ENCODE measurements at regions not wholly inside any gene's neighbourhood (a gene's known extent, or its start where the extent isn't known, plus 50 kb on each side); places are given as distances from the start of the nearest gene placed in this dataset.

DNA sequence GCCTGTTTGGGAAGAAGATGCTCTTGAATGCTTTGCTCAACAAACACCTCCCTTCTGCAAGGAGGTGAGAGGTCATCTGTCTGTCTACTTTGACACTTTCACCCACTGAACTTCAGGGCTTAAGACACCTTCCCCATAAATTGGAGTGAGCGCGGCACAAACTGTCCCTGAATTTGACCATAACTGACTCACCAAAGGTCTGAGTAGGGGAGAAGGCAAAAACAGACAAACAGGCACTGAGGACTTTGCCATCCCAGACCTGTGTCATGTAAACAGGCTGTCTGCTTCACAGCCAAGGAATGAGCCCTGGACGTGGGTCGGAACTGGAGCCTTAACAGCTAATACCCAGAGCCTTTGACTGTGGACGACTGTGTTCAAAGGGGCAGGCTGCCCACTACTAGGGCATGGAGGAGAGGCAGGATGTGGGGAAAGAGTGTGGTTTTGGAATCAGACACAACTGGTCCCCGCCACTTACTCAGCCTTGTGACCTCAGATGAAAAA, 320.9 kb upstream of the KLF4 start:
- no peaks in the 10 kb centered on the region for H3K36me3 Mint-ChIP-seq (ENCODE audit: low read depth)
- ATAC-seq, result no peak
- 0 out of 2 replicates have a peak overlapping the region, but pooled peaks have one; percentile 14 for H2AFZ ChIP-seq
- H3K4me2 ChIP-seq, result no peak overlapping the region
- no peak overlapping the region for H3K27ac ChIP-seq (ENCODE audit: low read depth)
- DNase-seq (ENCODE audit: low spot score), result no peak
- no peak overlapping the region for H3K4me3 ChIP-seq
- no peak overlapping the region for H3K27ac Mint-ChIP-seq
- H3F3A ChIP-seq (replicated peaks; ENCODE audit: low read depth), result no peaks in the 10 kb centered on the region
- H3K27me3 Mint-ChIP-seq (ENCODE audit: insufficient read depth, low read depth, poor library complexity), result no peaks in the 10 kb centered on the region
- no peaks in the 10 kb centered on the region for H3K79me2 ChIP-seq (replicated peaks; ENCODE audit: insufficient read depth)
- no peaks in the 10 kb centered on the region for H3K4me1 ChIP-seq (ENCODE audit: insufficient read depth)
- no peaks in the 10 kb centered on the region for H3K4me1 Mint-ChIP-seq
- no peaks in the 10 kb centered on the region for H3K9me3 Mint-ChIP-seq
- no peaks in the 10 kb centered on the region for H3K27me3 ChIP-seq (ENCODE audit: insufficient read depth)
- H3K36me3 ChIP-seq (ENCODE audit: insufficient read depth), result no peaks in the 10 kb centered on the region
- H3K4me3 Mint-ChIP-seq, result no peak overlapping the region
- H3K9me2 ChIP-seq (ENCODE audit: insufficient read depth), result peaks cover 11% of the 10 kb centered on the region; the same call in 1 of the 2 replicates
- TF ChIP-seq ETS1 (IDR thresholded peaks at IDR 0.05) (no peak), ZNF331 (CRISPR knock-in tag; IDR thresholded peaks at IDR 0.05; ENCODE audit: low read depth) (no peak), EZH2phosphoT487 (IDR thresholded peaks at IDR 0.05; ENCODE audit: unreplicated experiment) (no peak), CREB1 (CRISPR knock-in tag; IDR thresholded peaks at IDR 0.05; ENCODE audit: low read depth) (no peak), EZH2 (IDR thresholded peaks at IDR 0.05; ENCODE audit: low read depth, unreplicated experiment) (no peak), NANOG (IDR thresholded peaks at IDR 0.05; ENCODE audit: borderline replicate concordance) (no peak), POLR2AphosphoS5 (IDR thresholded peaks at IDR 0.05; ENCODE audit: low read depth) (no peak), STAT1 (IDR thresholded peaks at IDR 0.05; ENCODE audit: unreplicated experiment) (no peak)
- TF ChIP-seq, protein P1, sequence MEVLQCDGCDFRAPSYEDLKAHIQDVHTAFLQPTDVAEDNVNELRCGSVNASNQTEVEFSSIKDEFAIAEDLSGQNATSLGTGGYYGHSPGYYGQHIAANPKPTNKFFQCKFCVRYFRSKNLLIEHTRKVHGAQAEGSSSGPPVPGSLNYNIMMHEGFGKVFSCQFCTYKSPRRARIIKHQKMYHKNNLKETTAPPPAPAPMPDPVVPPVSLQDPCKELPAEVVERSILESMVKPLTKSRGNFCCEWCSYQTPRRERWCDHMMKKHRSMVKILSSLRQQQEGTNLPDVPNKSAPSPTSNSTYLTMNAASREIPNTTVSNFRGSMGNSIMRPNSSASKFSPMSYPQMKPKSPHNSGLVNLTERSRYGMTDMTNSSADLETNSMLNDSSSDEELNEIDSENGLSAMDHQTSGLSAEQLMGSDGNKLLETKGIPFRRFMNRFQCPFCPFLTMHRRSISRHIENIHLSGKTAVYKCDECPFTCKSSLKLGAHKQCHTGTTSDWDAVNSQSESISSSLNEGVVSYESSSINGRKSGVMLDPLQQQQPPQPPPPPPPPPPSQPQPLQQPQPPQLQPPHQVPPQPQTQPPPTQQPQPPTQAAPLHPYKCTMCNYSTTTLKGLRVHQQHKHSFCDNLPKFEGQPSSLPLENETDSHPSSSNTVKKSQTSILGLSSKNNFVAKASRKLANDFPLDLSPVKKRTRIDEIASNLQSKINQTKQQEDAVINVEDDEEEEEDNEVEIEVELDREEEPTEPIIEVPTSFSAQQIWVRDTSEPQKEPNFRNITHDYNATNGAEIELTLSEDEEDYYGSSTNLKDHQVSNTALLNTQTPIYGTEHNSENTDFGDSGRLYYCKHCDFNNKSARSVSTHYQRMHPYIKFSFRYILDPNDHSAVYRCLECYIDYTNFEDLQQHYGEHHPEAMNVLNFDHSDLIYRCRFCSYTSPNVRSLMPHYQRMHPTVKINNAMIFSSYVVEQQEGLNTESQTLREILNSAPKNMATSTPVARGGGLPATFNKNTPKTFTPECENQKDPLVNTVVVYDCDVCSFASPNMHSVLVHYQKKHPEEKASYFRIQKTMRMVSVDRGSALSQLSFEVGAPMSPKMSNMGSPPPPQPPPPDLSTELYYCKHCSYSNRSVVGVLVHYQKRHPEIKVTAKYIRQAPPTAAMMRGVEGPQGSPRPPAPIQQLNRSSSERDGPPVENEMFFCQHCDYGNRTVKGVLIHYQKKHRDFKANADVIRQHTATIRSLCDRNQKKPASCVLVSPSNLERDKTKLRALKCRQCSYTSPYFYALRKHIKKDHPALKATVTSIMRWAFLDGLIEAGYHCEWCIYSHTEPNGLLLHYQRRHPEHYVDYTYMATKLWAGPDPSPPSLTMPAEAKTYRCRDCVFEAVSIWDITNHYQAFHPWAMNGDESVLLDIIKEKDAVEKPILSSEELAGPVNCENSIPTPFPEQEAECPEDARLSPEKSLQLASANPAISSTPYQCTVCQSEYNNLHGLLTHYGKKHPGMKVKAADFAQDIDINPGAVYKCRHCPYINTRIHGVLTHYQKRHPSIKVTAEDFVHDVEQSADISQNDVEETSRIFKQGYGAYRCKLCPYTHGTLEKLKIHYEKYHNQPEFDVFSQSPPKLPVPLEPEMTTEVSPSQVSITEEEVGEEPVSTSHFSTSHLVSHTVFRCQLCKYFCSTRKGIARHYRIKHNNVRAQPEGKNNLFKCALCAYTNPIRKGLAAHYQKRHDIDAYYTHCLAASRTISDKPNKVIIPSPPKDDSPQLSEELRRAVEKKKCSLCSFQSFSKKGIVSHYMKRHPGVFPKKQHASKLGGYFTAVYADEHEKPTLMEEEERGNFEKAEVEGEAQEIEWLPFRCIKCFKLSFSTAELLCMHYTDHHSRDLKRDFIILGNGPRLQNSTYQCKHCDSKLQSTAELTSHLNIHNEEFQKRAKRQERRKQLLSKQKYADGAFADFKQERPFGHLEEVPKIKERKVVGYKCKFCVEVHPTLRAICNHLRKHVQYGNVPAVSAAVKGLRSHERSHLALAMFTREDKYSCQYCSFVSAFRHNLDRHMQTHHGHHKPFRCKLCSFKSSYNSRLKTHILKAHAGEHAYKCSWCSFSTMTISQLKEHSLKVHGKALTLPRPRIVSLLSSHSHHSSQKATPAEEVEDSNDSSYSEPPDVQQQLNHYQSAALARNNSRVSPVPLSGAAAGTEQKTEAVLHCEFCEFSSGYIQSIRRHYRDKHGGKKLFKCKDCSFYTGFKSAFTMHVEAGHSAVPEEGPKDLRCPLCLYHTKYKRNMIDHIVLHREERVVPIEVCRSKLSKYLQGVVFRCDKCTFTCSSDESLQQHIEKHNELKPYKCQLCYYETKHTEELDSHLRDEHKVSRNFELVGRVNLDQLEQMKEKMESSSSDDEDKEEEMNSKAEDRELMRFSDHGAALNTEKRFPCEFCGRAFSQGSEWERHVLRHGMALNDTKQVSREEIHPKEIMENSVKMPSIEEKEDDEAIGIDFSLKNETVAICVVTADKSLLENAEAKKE (CRISPR knock-in tag; IDR thresholded peaks at IDR 0.05), result no peak
- TF ChIP-seq, protein P2, sequence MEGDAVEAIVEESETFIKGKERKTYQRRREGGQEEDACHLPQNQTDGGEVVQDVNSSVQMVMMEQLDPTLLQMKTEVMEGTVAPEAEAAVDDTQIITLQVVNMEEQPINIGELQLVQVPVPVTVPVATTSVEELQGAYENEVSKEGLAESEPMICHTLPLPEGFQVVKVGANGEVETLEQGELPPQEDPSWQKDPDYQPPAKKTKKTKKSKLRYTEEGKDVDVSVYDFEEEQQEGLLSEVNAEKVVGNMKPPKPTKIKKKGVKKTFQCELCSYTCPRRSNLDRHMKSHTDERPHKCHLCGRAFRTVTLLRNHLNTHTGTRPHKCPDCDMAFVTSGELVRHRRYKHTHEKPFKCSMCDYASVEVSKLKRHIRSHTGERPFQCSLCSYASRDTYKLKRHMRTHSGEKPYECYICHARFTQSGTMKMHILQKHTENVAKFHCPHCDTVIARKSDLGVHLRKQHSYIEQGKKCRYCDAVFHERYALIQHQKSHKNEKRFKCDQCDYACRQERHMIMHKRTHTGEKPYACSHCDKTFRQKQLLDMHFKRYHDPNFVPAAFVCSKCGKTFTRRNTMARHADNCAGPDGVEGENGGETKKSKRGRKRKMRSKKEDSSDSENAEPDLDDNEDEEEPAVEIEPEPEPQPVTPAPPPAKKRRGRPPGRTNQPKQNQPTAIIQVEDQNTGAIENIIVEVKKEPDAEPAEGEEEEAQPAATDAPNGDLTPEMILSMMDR (conservative IDR thresholded peaks at IDR 0.05; ENCODE audit: low read depth in 2 of 2), result no peak
- H4K20me1 ChIP-seq (replicated peaks; ENCODE audit: insufficient read depth), result no peaks in the 10 kb centered on the region

Measured in GM23338 (cell line).